22Rv1 (cell line): ENCODE measurements at regions not wholly inside any gene's neighbourhood (a gene's known extent, or its start where the extent isn't known, plus 50 kb on each side); places are given as distances from the start of the nearest gene placed in this dataset.

ENCODE experiments used
- ZFX ChIP-seq: fragments of 450-650 bp; IDR thresholded peaks from 2 replicates; pipeline ENCODE4 v1.6.1; 2017; ENCODE audit warnings: antibody characterized with exemption, borderline replicate concordance
- TF ChIP-seq, protein P1 (sequence below): fragments of 450-650 bp; IDR thresholded peaks from 2 replicates; pipeline ENCODE4 v1.5.1; 2017; ENCODE audit warnings: mild to moderate bottlenecking

DNA sequence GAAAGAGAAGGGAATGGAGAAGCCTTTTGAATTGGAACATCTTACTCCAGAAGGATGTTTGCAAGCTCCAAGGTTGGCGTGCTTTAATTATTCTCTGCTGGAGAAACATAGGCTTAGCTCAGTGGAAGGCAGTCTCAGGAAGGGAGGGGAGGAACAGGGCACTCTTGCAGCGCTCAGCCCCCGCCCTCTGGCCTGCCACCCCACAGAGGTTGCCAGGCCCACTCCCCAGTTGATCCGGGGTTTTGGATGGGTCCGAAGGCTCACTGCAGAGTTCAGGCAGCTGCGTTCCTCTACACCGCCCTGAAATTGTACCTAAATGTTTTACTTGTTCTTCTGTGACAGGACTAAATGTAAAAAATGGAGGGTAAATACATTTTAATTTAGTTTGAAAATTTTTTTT, 155.2 kb upstream of the DTNBP1 start:
- TF ChIP-seq, protein P1, sequence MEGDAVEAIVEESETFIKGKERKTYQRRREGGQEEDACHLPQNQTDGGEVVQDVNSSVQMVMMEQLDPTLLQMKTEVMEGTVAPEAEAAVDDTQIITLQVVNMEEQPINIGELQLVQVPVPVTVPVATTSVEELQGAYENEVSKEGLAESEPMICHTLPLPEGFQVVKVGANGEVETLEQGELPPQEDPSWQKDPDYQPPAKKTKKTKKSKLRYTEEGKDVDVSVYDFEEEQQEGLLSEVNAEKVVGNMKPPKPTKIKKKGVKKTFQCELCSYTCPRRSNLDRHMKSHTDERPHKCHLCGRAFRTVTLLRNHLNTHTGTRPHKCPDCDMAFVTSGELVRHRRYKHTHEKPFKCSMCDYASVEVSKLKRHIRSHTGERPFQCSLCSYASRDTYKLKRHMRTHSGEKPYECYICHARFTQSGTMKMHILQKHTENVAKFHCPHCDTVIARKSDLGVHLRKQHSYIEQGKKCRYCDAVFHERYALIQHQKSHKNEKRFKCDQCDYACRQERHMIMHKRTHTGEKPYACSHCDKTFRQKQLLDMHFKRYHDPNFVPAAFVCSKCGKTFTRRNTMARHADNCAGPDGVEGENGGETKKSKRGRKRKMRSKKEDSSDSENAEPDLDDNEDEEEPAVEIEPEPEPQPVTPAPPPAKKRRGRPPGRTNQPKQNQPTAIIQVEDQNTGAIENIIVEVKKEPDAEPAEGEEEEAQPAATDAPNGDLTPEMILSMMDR: no peak
- no peak for TF ChIP-seq ZFX
